Parathyroid adenoma (tissue), 2 donors: ENCODE measurements at regions not wholly inside any gene's neighbourhood (a gene's known extent, or its start where the extent isn't known, plus 50 kb on each side); places are given as distances from the start of the nearest gene placed in this dataset.

ENCODE experiments used
- H2AFZ ChIP-seq: fragments of 300-600 bp; sonication (generic); one replicate; pipeline ENCODE4 v1.7.0; 2017; ENCODE audit warnings: antibody characterized with exemption, mild to moderate bottlenecking
- H3K27ac ChIP-seq: fragments of 300-600 bp; sonication (generic); one replicate; pipeline ENCODE4 v1.7.0; 2017
- H3K27me3 ChIP-seq: fragments of 300-600 bp; sonication (generic); one replicate; pipeline ENCODE4 v1.7.0; 2017; ENCODE audit warnings: low read length; ENCODE audit not compliant: control insufficient read depth, insufficient read depth
- H3K36me3 ChIP-seq: fragments of 300-600 bp; sonication (generic); one replicate; pipeline ENCODE4 v1.7.0; 2017; ENCODE audit warnings: low read length; ENCODE audit not compliant: control insufficient read depth, insufficient read depth
- H3K4me1 ChIP-seq: fragments of 300-600 bp; sonication (generic); one replicate; pipeline ENCODE4 v1.7.0; 2017; ENCODE audit warnings: control low read depth
- H3K4me2 ChIP-seq: fragments of 300-600 bp; sonication (generic); one replicate; pipeline ENCODE4 v1.7.0; 2017; ENCODE audit warnings: low read length
- H3K4me3 ChIP-seq: fragments of 300-600 bp; sonication (generic); one replicate; pipeline ENCODE4 v1.7.0; 2017; ENCODE audit warnings: low read depth, low read length
- H3K79me2 ChIP-seq: fragments of 300-600 bp; sonication (generic); one replicate; pipeline ENCODE4 v1.7.0; 2017; ENCODE audit warnings: control low read depth
- H3K9ac ChIP-seq: fragments of 300-600 bp; sonication (generic); one replicate; pipeline ENCODE4 v1.7.0; 2017; ENCODE audit warnings: mild to moderate bottlenecking
- H3K9me3 ChIP-seq: fragments of 300-600 bp; sonication (generic); one replicate; pipeline ENCODE4 v1.7.0; 2017; ENCODE audit warnings: low read length; ENCODE audit not compliant: control insufficient read depth
- CTCF ChIP-seq: fragments of 300-600 bp; sonication (generic); IDR thresholded peaks from one replicate; pipeline ENCODE4 v1.7.0; 2017; ENCODE audit warnings: antibody characterized with exemption, mild to moderate bottlenecking
- donor health status: primary hyperparathyroidism.

- Histone ChIP-seq H3K9me3 (no peaks in the 10 kb centered on the region), H3K27ac (no peak overlapping the region), H3K4me2 (no peak overlapping the region), H3K79me2 (no peaks in the 10 kb centered on the region), H2AFZ (no peak overlapping the region), H3K4me3 (no peak overlapping the region), H3K4me1 (no peaks in the 10 kb centered on the region), H3K27me3 (no peaks in the 10 kb centered on the region), H3K36me3 (no peaks in the 10 kb centered on the region), H3K9ac (no peak overlapping the region)
- TF ChIP-seq CTCF, result no peak
Observed at GRCh38 chr3:46123646-46124045, 84.5 kb downstream of the CCR1 start.

GRCh38 chr3:46122091-46122490, 86.0 kb downstream of the CCR1 start:
- H3K9ac ChIP-seq, result no peak overlapping the region
- H2AFZ ChIP-seq, result no peak overlapping the region
- H3K79me2 ChIP-seq, result no peaks in the 10 kb centered on the region
- TF ChIP-seq CTCF, result no peak
- no peaks in the 10 kb centered on the region for H3K9me3 ChIP-seq
- no peak overlapping the region for H3K4me2 ChIP-seq
- H3K36me3 ChIP-seq, result no peaks in the 10 kb centered on the region
- no peak overlapping the region for H3K27ac ChIP-seq
- no peaks in the 10 kb centered on the region for H3K27me3 ChIP-seq
- no peaks in the 10 kb centered on the region for H3K4me1 ChIP-seq
- no peak overlapping the region for H3K4me3 ChIP-seq

- Histone ChIP-seq H3K27ac (no peak overlapping the region), H3K9me3 (no peaks in the 10 kb centered on the region), H2AFZ (no peak overlapping the region), H3K9ac (no peak overlapping the region), H3K4me3 (no peak overlapping the region), H3K27me3 (no peaks in the 10 kb centered on the region), H3K79me2 (no peaks in the 10 kb centered on the region), H3K36me3 (no peaks in the 10 kb centered on the region), H3K4me1 (no peaks in the 10 kb centered on the region), H3K4me2 (no peak overlapping the region)
- no peak for TF ChIP-seq CTCF
Observed at GRCh38 chr3:46120983-46121382, 87.1 kb downstream of the CCR1 start.

- Histone ChIP-seq H3K79me2 (no peaks in the 10 kb centered on the region), H3K27me3 (no peaks in the 10 kb centered on the region), H3K9ac (no peak overlapping the region), H3K4me1 (no peaks in the 10 kb centered on the region), H2AFZ (no peak overlapping the region), H3K4me2 (no peak overlapping the region), H3K9me3 (no peaks in the 10 kb centered on the region), H3K36me3 (no peaks in the 10 kb centered on the region), H3K4me3 (no peak overlapping the region), H3K27ac (no peak overlapping the region)
- no peak for TF ChIP-seq CTCF
Observed at GRCh38 chr3:46119709-46120498, 88.2 kb downstream of the CCR1 start.

- Histone ChIP-seq H3K4me3 (no peak overlapping the region), H3K4me2 (no peak overlapping the region), H3K36me3 (no peaks in the 10 kb centered on the region), H3K79me2 (no peaks in the 10 kb centered on the region), H3K9me3 (no peaks in the 10 kb centered on the region), H3K9ac (no peak overlapping the region), H3K27ac (no peak overlapping the region), H3K4me1 (no peaks in the 10 kb centered on the region), H3K27me3 (no peaks in the 10 kb centered on the region), H2AFZ (no peak overlapping the region)
- no peak for TF ChIP-seq CTCF
Observed at GRCh38 chr3:46119253-46119652, 88.9 kb downstream of the CCR1 start.
